Activated naive CD8-positive, alpha-beta T cell treated with anti-CD3 and anti-CD28 coated beads, Interleukin-2, amount 50 U/mL, for 16 hours (primary cell): ENCODE measurements at regions not wholly inside any gene's neighbourhood (a gene's known extent, or its start where the extent isn't known, plus 50 kb on each side); places are given as distances from the start of the nearest gene placed in this dataset.

ENCODE experiments used
- DNase-seq: peaks from one replicate; pipeline ENCODE4 v3.0.0-alpha.2; 2020; ENCODE audit warnings: low read depth, low spot score

- DNase-seq: no peak
Observed at GRCh38 chr15:62769604-62770003, 272.9 kb upstream of the TPM1 start.

DNA sequence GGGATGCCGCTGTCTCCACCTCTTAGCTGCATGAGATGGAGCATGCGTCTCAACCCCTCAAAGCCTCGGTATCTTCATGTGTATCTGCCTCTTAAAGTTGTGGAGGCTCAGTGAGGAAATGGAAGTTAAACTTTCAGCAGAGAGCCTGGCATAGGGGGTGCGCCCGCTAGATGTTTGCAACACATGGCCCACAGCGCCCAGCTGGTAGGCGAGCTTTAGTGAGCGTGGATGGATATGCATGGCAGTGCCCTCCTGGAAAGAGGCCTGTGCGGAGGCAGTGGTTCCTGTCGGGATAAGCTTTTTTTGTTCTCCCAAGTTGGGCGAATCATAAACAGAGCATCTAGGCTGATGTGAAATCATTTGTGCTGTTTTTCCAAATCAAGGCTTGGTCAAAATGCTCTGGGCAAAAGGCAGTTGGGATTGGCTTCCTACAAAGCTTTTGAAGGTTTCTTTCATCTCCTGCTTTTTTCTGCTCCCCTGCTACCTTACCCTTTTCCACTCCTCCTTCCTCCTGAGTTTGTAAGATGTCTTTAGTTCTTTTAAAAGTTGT is 272.4 kb upstream of the TPM1 start:
- no peak for DNase-seq

- no peak for DNase-seq
Observed at GRCh38 chr15:62770752-62771151, 271.8 kb upstream of the TPM1 start.

DNA sequence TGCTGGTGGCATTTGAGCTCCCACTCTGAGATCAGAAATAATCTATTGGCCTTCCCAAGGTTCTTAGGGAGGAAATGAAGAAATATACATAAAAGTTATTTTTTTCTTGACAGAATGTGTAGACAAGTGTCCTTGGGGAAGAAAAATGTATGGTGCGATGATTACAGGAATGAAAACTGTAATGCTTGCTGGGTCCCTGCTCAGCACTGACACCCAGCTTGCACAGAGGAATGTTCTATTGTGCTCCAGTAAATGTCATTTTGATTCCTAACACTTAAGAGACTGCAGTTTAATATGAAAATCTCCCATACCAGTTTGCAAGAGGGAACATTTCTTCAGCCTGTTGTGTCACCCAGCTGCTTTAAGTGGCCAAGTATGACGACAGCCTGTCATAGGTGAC is 271.3 kb upstream of the TPM1 start:
- DNase-seq: no peak

GRCh38 chr15:62773369-62774165 is 269.0 kb upstream of the TPM1 start:
- DNase-seq: no peak

DNA sequence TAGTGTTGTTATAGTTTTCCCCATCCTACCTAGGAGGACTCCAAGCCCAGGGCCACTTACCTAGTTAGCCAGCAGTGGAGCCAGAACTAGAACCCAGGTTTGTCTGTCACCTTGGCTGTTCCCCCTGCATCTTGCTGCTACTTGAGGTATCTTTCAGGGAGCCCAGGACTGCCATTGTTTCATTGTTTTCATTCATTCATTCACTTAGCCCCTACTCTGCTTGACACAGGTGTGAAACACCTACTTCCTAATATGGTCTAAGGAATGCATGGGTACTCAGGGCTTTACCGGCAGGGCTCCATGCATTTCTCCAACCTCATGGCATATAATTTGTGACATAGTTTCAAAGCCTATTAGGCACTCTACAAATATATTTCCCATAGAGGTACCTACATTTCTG is 266.6 kb upstream of the TPM1 start:
- DNase-seq: no peak

DNA sequence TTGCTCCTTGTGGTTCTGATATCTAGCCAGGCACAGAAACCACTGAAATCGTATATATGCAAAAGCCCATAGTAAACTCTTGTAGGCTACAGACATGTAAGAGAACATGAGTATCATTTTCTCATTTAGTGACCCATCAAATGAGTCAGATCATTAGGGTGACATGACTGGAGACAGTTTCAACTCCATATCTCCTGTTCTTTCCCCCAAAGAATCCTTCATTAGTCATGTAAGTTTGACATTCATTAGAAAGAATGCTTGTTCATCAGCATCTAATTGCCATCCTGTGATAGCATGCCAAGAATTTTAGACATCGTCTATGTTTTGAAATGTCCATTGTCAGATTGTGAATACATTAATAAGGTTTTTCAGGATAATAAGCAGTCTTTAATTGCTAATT is 264.9 kb upstream of the TPM1 start:
- DNase-seq: no peak

- no peak for DNase-seq
Observed at GRCh38 chr15:62779036-62779770, 263.3 kb upstream of the TPM1 start.

DNA sequence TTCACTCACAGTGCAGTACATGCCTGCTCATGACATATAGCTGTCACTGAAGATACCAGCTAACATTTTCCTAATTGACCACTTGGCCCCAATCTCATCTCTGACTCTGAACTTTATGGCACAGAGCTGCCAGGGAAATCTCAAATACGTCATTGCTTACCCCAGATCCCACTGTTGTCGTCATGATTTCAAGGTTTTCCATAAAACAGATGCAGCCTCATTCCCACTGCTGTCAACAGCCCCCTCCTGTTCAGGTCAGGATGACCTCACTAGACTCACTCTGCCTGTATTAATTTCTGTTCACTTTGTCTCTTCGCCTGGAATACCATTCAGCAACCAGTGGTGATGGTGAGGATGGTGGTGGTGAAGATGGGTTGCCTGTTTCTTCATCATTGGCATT is 262.6 kb upstream of the TPM1 start:
- DNase-seq: no peak

DNA sequence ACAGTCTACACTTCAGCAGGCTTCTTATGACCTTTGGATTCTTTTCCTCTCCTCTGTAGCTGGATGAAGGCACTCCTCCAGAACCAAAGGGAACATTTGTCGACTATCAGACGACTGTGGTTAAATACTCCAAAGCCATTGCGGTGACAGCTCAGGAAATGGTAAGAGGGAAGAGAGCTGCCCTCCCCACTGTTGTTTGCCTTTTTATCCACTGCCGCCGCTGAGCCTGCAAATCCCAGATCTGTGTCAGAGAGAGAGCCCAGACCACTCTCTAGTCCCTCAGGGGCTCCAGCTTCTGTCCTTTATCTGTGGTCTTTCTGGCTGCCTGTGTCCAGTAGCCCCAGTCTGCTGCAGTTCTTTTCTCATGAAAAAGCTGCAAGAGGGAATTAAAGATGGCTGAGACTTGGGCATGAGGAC is 261.5 kb upstream of the TPM1 start:
- DNase-seq: no peak

- DNase-seq: no peak
Observed at GRCh38 chr15:62782071-62782841, 260.3 kb upstream of the TPM1 start.

- DNase-seq: no peak
Observed at GRCh38 chr15:62782896-62783295, 259.7 kb upstream of the TPM1 start.

DNA sequence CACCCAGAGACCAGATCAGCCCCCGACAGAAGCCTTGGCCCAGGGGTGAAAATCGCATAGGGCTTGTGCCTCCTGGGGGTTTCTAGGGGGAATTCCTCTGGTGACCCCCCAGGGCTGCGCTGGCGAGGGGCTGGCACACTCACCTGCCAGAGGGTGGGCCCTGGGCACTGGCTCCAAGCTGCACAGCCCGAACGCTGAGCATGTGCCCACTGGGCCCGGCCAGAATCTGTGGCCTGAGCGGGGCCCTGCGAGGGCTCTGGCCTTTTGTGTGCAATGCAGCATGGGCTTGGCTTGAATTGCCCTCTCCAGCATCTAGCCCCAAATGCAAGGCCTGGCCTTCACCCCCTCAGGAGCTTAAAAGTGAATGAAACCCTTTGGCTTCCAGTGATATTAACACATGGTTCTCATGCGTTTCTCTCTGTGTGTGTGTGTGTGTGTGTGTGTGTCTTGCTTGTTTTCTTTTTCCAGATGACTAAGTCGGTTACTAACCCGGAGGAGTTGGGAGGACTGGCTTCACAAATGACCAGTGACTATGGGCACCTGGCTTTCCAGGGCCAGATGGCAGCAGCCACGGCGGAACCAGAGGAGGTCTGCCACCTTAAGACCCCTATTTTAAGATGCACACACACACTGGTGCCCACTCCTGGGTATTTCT is 259.1 kb upstream of the TPM1 start:
- DNase-seq: no peak

DNA sequence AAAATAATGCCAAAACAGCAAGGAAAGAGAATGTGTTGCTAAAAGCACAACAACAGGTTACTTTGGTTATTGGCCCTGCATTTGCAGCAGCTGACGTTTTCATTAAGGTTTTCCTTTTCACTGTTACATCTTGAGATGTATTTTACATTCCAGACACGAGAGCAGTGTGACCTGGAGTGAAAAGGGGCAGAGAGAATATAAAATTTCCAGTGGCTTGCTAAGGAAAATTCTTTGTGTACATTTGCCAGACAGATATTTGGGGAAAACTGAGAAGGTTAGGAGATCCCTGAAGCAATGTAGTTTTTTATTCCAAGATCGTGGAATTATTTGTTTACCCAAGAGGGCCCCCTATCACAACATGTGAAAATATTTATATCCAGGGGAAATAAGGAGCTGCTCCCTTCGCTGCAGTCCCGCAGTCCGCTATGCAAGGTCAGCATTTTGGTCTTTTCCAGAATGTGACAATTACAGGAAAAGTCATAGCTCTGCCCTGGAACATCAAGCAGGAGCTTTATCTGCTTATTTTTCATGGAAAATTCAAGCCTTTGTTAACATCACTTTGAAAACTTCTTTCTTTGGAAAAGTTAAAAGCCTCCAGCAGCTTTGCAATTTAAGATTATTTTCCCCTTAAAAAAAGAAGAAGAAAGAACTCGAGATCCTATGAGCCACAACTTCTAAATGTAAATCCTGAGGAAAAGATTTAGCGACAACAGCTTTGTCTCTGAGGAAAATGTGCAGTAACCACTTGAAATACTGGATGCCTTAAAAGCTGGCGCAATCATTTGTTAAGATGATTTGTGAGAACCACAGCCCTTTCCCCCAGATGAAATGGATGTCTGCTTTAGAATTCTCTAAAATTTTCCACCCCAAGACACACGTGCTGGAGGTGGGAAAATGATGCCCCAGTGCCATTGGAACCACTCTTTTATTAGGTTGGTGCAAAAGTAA is 256.4 kb upstream of the TPM1 start:
- DNase-seq: no peak

DNA sequence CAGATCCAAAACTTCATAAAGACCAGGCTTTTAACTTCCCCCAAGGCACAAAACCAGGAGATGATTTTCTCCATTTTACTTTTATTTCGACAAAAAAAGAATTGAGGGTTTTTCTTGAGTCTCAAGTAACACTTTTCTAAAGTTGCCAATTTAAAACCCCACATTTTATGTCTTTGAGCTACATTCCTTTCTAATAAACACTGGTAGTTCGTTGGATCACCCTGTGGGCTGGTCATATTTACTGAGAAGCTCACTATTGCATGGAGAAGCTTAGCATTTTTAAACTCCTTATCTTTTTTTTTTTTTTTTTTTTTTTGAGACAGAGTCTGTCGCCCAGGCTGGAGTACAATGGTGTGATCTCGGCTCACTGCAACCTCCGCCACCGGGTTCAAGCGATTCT is 255.1 kb upstream of the TPM1 start:
- no peak for DNase-seq

- no peak for DNase-seq
Observed at GRCh38 chr15:62788224-62788623, 254.3 kb upstream of the TPM1 start.

- no peak for DNase-seq
Observed at GRCh38 chr15:62790546-62790945, 252.0 kb upstream of the TPM1 start.

GRCh38 chr15:62791694-62792093 is 250.9 kb upstream of the TPM1 start:
- DNase-seq: no peak

GRCh38 chr15:62792986-62793751 is 249.4 kb upstream of the TPM1 start:
- DNase-seq: no peak

GRCh38 chr15:62793752-62794144 is 248.8 kb upstream of the TPM1 start:
- no peak for DNase-seq
